ENCODE measurements at regions not wholly inside any gene's neighbourhood (a gene's known extent, or its start where the extent isn't known, plus 50 kb on each side); places are given as distances from the start of the nearest gene placed in this dataset.

DNA sequence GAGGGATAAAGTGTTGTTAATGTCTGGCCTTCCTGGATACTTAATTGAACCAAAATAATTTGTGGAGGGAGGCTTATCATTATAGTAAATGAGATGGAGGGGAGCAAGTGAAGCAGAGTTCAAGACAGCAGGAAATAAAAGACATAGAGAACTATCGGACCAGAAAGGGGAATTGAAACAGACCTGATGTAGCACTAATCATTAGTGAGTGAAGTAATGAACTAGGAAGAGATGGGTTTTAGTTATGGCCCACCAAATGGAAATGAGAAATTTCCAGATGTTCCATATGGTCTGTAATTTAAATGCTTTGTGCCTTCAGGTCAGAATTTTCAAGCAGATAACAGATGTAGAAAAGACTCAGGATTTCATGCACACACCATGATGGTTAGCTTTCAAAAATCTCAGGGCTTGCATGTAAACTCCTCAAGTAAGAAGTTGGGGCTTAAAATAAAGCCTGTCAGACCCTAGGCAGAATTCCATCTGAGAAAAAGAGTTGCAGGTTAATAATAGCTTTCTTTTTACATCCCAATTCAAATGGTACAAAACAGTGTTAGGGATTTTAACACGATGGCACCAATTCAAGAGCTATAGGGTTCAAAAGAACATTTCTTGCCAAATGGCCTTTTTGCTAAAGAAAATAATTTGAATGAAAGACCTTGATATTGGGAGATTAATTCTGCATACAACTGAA lies 355.8 kb downstream of the FSCB start:
- no peak for DNase-seq (ENCODE audit: low read depth)

GRCh38 chr14:44149597-44149996 lies 357.5 kb downstream of the FSCB start:
- DNase-seq (ENCODE audit: low read depth) = no peak

DNA sequence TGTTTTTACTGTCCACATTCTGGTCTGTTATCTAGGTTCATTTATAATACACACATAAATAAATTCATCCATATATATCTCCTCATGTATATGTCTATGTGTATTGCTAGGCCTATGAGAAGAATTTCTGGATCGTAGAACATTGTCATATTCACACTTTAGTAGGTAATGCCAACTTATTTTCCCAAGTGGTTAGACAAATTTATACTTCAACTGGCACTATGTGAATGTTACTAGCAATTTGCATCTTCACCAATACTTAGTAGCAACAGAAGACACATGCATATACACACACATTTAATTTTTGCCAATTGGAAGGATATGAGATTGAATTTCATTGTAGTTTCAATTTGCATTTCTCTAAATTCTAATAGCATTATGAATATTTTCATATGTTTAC lies 365.1 kb downstream of the FSCB start:
- no peak for DNase-seq (ENCODE audit: low read depth)

DNA sequence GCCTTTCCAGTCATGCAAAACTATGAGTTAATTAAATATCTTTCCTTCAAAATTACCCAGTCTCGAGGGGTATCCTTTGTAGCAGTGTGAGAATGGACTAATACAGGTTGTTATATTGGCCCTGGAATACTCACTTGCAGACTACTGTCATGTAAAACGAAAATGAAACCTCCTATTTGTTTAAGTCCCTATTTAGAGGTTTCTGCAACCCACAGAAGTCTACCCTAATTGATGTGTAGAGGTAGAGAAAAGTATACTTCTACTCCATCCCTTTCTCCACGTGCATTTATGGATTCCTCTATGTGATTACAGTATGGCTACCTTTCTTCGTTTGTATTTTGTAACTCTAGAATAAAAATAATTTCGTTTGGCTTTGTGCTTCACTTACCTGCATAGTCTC lies 371.1 kb downstream of the FSCB start:
- DNase-seq (ENCODE audit: low read depth) = no peak

GRCh38 chr14:44131861-44132260 lies 375.2 kb downstream of the FSCB start:
- DNase-seq (ENCODE audit: low read depth) = no peak

GRCh38 chr14:44113769-44114730 lies 393.0 kb downstream of the FSCB start:
- DNase-seq (ENCODE audit: low read depth) = no peak

- DNase-seq (ENCODE audit: low read depth) = no peak
Observed at GRCh38 chr14:44112774-44113460, 394.2 kb downstream of the FSCB start.

DNA sequence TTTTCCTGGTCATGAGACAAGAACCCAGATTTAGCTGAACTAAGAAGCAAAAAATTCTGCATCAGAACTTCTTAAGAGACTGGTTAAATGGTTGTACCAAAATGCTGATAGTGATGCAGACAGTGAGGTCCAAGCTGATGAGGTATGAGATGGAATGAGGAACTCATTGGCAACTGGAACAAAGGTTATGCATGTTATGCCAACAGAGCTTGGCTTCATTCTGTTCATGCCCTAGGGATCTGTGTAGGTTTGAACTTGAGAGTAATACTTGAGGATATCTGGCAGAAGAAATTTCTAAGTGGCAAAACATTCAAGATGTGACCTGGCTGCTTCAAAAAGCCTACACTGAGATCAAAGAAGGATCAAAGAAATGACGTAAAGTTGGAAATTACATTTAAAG lies 398.0 kb downstream of the FSCB start:
- DNase-seq (ENCODE audit: low read depth) = no peak

GRCh38 chr14:44108601-44109000 lies 398.5 kb downstream of the FSCB start:
- DNase-seq (ENCODE audit: low read depth) = no peak

GRCh38 chr14:44107156-44107555 lies 399.9 kb downstream of the FSCB start:
- DNase-seq (ENCODE audit: low read depth) = no peak

- no peak for DNase-seq (ENCODE audit: low read depth)
Observed at GRCh38 chr14:44099743-44100488, 407.2 kb downstream of the FSCB start.

DNA sequence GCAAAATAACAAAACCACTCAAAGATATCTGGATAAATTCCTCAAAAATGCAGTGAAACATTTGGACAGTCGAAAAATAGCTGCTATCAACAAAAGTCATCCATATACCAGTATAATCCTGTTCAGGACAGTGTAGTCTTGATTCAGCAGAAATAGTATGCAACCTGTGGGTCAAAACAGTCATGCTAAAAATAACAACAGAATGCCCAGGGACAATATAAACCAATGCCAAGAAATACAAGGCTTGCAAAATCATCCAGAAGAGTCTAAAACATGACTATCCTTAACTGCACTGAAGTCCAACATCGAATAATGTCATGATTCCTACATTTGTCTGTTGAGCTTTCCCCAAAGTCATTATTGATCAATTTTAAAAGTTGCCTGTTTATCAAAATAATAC lies 425.9 kb downstream of the FSCB start:
- no peak for DNase-seq (ENCODE audit: low read depth)

GRCh38 chr14:44070046-44070445 lies 437.0 kb downstream of the FSCB start:
- DNase-seq (ENCODE audit: low read depth) = no peak

- DNase-seq (ENCODE audit: low read depth) = no peak
Observed at GRCh38 chr14:44053422-44053821, 453.7 kb downstream of the FSCB start.

GRCh38 chr14:44041700-44042099 lies 465.4 kb downstream of the FSCB start:
- DNase-seq (ENCODE audit: low read depth) = no peak

DNA sequence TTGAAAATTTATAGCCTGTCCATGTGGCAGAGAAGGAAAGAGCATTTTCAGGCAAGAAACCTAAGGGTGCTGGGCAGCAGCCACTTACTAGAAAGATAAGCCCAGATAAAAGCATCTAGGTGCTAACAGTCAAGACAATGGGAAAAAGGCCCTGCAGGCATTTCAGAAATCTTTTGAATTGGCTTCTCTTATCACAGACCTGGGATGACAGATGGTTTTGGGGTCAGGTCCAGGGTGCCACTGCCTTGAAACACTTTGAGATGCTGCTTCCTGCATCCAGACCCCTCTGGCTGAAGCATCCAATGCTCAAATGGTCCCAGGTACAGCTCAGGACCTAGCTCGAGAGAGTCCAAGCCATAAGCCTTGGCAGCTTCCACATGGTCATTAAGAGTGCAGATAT lies 466.5 kb downstream of the FSCB start:
- DNase-seq (ENCODE audit: low read depth) = no peak

- DNase-seq (ENCODE audit: low read depth) = no peak
Observed at GRCh38 chr14:44036248-44036647, 470.8 kb downstream of the FSCB start.

DNA sequence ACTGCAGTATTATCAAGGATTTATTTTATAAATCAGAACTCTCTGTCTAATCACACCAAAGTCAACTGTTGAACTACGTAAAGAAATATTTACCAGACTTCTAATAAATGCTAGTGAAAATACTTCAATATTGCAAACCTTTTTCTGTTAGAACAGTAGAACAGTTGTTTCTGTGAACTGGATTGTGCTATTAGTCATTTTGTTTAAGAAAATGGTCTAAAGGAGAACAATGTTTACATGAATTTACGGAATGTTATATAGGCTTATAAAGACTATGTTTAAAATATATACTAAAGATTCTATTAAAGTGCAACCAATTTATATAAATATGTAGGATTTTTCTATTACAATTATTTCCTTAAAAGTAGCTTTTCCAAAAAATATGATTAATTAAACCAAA lies 471.4 kb downstream of the FSCB start:
- no peak for DNase-seq (ENCODE audit: low read depth)

- DNase-seq (ENCODE audit: low read depth) = no peak
Observed at GRCh38 chr14:44030831-44031383, 476.2 kb downstream of the FSCB start.

DNA sequence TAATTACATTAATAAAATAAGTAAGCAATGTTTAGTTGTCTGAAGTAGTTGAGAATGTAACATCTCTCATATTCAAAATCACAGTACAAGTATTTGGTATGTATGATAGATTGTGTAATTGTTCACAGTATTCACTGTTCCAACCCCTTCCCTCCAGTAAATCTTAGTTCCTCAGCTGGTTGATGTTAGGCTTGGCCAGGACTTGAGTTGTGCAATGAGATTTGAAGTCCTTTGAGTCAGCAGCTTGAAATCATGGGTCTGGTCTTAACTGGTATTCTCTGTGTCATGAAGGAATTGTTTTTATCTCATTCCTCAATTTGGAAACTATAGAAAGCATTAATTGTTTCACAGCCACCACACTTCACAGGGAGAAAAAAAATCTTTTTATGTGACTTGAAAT lies 477.1 kb downstream of the FSCB start:
- no peak for DNase-seq (ENCODE audit: low read depth)

DNA sequence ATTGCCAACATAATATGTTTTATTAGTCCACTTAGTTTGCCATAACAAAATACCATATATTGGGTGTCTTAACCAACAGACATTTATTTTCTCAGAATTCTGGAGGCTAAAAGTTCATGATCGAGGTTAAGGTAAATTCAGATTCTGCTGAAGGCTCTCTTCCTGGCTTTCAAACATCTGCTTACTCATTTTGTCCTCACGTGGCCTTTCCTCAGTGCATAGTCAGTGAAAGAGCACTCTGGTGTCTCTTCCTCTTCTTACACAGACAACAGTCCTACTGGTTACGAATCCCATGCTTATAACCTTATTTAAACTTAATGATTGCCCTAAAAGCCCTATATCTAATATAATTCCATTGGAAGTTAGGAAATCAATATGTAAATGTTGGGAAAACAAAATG lies 479.7 kb downstream of the FSCB start:
- DNase-seq (ENCODE audit: low read depth) = no peak

DNA sequence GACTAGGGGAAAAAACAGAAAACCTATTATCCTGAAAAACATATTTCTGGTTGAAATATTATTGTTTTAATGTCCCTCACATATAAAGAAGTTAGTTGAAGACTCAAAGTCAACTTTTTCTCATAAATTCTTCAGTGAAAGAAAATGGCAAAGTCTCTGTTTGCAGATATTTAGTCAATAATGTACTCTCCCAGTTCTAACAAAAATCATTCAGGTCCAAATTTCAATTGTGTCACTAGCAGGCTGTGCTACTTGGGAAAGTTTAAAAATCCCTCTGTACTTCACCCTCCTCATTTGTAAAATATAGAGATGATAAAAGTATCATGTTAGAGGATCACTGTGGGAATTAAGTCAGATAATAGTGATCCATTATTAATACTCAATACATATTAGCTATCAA lies 496.5 kb downstream of the FSCB start:
- DNase-seq (ENCODE audit: low read depth) = no peak
